GM03348 (cell line): ENCODE measurements at regions not wholly inside any gene's neighbourhood (a gene's known extent, or its start where the extent isn't known, plus 50 kb on each side); places are given as distances from the start of the nearest gene placed in this dataset.

ENCODE experiments used
- DNase-seq: peaks from one replicate; pipeline ENCODE4 v3.0.0; 2012; ENCODE audit warnings: low spot score

GRCh38 chr1:37085393-37085792 lies 51.1 kb upstream of the GRIK3 start:
- no peak for DNase-seq

- no peak for DNase-seq
These were observed 55.4 kb upstream of the GRIK3 start for GRCh38 chr1:37089750-37090149.

GRCh38 chr1:37090671-37091070 lies 56.4 kb upstream of the GRIK3 start:
- no peak for DNase-seq

- no peak for DNase-seq
These were observed 58.6 kb upstream of the GRIK3 start for GRCh38 chr1:37092937-37093336.

- no peak for DNase-seq
These were observed 60.0 kb upstream of the GRIK3 start for GRCh38 chr1:37094302-37094701.

- no peak for DNase-seq
These were observed 62.2 kb upstream of the GRIK3 start for GRCh38 chr1:37096523-37096922.

GRCh38 chr1:37097731-37098130 lies 63.4 kb upstream of the GRIK3 start:
- no peak for DNase-seq

- no peak for DNase-seq
These were observed 63.9 kb upstream of the GRIK3 start for GRCh38 chr1:37098237-37098636.

GRCh38 chr1:37100310-37100709 lies 66.0 kb upstream of the GRIK3 start:
- no peak for DNase-seq

- DNase-seq: no peak
These were observed 68.5 kb upstream of the GRIK3 start for GRCh38 chr1:37102656-37103382.

- DNase-seq: no peak
These were observed 71.6 kb upstream of the GRIK3 start for GRCh38 chr1:37105911-37106310.

- DNase-seq: no peak
These were observed 73.0 kb upstream of the GRIK3 start for GRCh38 chr1:37107153-37107907.

- DNase-seq: no peak
These were observed 74.4 kb upstream of the GRIK3 start for GRCh38 chr1:37108596-37109188.

GRCh38 chr1:37112430-37112829 lies 78.1 kb upstream of the GRIK3 start:
- no peak for DNase-seq

GRCh38 chr1:37113285-37113997 lies 79.1 kb upstream of the GRIK3 start:
- no peak for DNase-seq

GRCh38 chr1:37118790-37119189 lies 84.5 kb upstream of the GRIK3 start:
- DNase-seq: no peak

- no peak for DNase-seq
These were observed 86.0 kb upstream of the GRIK3 start for GRCh38 chr1:37120279-37120678.

GRCh38 chr1:37123276-37124115 lies 89.2 kb upstream of the GRIK3 start:
- no peak for DNase-seq

GRCh38 chr1:37124501-37124900 lies 90.2 kb upstream of the GRIK3 start:
- DNase-seq: no peak

- no peak for DNase-seq
These were observed 91.0 kb upstream of the GRIK3 start for GRCh38 chr1:37125295-37125694.

- no peak for DNase-seq
These were observed 93.0 kb upstream of the GRIK3 start for GRCh38 chr1:37127254-37127748.

- no peak for DNase-seq
These were observed 93.8 kb upstream of the GRIK3 start for GRCh38 chr1:37128091-37128490.
